Breast epithelium (tissue), 3 donors: ENCODE measurements at regions not wholly inside any gene's neighbourhood (a gene's known extent, or its start where the extent isn't known, plus 50 kb on each side); places are given as distances from the start of the nearest gene placed in this dataset.

Experiments
- CTCF ChIP-seq, 3 donors: fragments of 450-650 bp; IDR thresholded peaks; one replicate each; pipeline ENCODE4 v1.5.1; 2016 to 2017; ENCODE audit warnings: antibody characterized with exemption in 3 of 3, mild to moderate bottlenecking in 3 of 3, moderate library complexity in 3 of 3
- POLR2A ChIP-seq: fragments of 450-650 bp; IDR thresholded peaks from one replicate; pipeline ENCODE4 v1.6.1; 2016; ENCODE audit warnings: antibody characterized with exemption, mild to moderate bottlenecking, moderate library complexity
- POLR2AphosphoS5 ChIP-seq, 3 donors: sonication (generic); formaldehyde crosslinking; IDR thresholded peaks; one replicate each; pipeline ENCODE4 v1.6.1; 2017; ENCODE audit warnings: antibody characterized with exemption in 3 of 3

- TF ChIP-seq POLR2A (no peak), CTCF (IDR thresholded peaks at IDR 0.05) (no peak), POLR2AphosphoS5 (IDR thresholded peaks at IDR 0.05) (no peak)
These were observed 85.9 kb upstream of the TBX20 start for GRCh38 chr7:35339811-35340210.
